SK-N-MC (cell line): ENCODE measurements at regions not wholly inside any gene's neighbourhood (a gene's known extent, or its start where the extent isn't known, plus 50 kb on each side); places are given as distances from the start of the nearest gene placed in this dataset.

Experiments
- DNase-seq: peaks from one replicate; pipeline ENCODE4 v3.0.0-alpha.2; 2011; ENCODE audit warnings: low read depth, low spot score
- H3K27ac ChIP-seq: fragments of 200-600 bp; sonication (generic); 2 replicates; pipeline ENCODE4 v1.5.1; 2016; ENCODE audit warnings: mixed run types
- H3K36me3 ChIP-seq: fragments of 200-600 bp; sonication (generic); 2 replicates; pipeline ENCODE4 v1.6.1; 2017; ENCODE audit warnings: antibody characterized with exemption, low read length, mixed read lengths; ENCODE audit not compliant: insufficient read depth
- H3K4me3 ChIP-seq: fragments of 200-600 bp; sonication (generic); 2 replicates; pipeline ENCODE4 v1.5.1; 2016
- H3K9ac ChIP-seq: fragments of 200-600 bp; sonication (generic); 2 replicates; pipeline ENCODE4 v1.8.0; 2017; ENCODE audit warnings: mixed run types, mixed read lengths; ENCODE audit not compliant: insufficient read length
- H3K9me3 ChIP-seq: fragments of 200-600 bp; sonication (generic); 2 replicates; pipeline ENCODE4 v1.6.1; 2017; ENCODE audit warnings: low read depth, mild to moderate bottlenecking, antibody characterized with exemption, low read length, moderate library complexity, mixed read lengths
- EZH2 ChIP-seq: fragments of 200-600 bp; sonication (generic); IDR thresholded peaks from one replicate; pipeline ENCODE4 v1.6.1; 2017; ENCODE audit warnings: antibody characterized with exemption
- FOXP2 ChIP-seq: optimal IDR thresholded peaks from 2 replicates; pipeline ENCODE3; 2011; ENCODE audit warnings: mild to moderate bottlenecking, moderate library complexity; ENCODE audit not compliant: insufficient read depth; ENCODE audit errors: extremely low read length, control extremely low read depth
- POLR2AphosphoS5 ChIP-seq: IDR thresholded peaks from 2 replicates; pipeline ENCODE4 v1.6.1; 2012; ENCODE audit warnings: mild to moderate bottlenecking, low read depth, low read length, borderline replicate concordance

DNA sequence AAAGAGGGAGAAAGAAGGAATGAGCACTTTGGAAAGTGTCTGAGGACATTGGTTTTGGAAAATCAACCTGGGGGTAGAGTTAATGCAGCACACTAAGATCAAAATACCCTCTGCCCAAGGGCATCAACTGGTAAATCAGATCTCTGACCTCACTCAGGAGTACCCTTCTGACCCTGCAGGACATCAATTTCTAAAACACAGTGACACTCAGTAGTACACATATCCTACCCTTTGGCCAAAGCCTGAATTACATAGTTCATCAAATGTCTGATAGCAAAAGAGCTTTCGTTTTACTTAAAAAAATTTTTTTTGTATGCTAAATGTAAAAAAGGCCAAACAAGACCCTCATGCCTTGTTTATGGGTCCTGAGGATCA lies 118.4 kb upstream of the CTNNA2 start:
- H3K36me3 ChIP-seq: no peaks in the 10 kb centered on the region
- no peak overlapping the region for H3K9ac ChIP-seq
- no peak overlapping the region for H3K27ac ChIP-seq
- no peak for DNase-seq
- no peak overlapping the region for H3K4me3 ChIP-seq
- TF ChIP-seq EZH2 (no peak), FOXP2 (no peak), POLR2AphosphoS5 (no peak)
- no peaks in the 10 kb centered on the region for H3K9me3 ChIP-seq

GRCh38 chr2:79393806-79394484 lies 118.9 kb upstream of the CTNNA2 start:
- Histone ChIP-seq H3K9ac (no peak overlapping the region), H3K4me3 (no peak overlapping the region), H3K36me3 (no peaks in the 10 kb centered on the region), H3K9me3 (no peaks in the 10 kb centered on the region), H3K27ac (no peak overlapping the region)
- TF ChIP-seq EZH2 (no peak), POLR2AphosphoS5 (no peak), FOXP2 (no peak)
- DNase-seq: no peak

DNA sequence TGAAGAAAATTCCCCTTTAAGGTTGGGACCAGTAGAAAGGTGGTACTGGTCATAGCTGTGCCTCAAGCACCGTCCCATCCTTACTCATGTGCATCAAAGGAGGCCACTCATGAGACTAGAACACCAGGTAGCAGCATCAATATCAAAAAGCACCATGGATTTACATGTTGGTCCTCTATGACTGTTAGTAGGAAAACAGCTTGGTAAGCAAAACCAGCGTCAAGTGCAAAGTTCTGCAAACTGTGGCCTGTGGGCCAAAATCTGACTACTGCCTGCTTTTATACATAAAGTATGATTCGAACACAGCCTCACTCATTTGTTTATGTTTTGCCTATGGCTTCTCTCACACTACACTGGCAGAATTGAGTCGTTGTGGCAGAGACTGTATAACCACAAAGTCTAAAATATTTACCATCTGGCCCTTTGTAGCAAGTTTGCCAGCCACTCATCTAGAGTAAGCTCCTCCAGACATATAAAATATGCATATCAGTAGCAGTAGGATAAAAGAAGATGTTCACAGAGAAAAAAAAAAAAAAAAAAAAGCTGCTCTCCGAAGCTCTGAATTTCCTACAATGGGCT lies 119.7 kb upstream of the CTNNA2 start:
- no peak overlapping the region for H3K4me3 ChIP-seq
- DNase-seq: no peak
- no peaks in the 10 kb centered on the region for H3K36me3 ChIP-seq
- H3K27ac ChIP-seq: no peak overlapping the region
- H3K9me3 ChIP-seq: no peaks in the 10 kb centered on the region
- no peak overlapping the region for H3K9ac ChIP-seq
- no peak for TF ChIP-seq EZH2

DNA sequence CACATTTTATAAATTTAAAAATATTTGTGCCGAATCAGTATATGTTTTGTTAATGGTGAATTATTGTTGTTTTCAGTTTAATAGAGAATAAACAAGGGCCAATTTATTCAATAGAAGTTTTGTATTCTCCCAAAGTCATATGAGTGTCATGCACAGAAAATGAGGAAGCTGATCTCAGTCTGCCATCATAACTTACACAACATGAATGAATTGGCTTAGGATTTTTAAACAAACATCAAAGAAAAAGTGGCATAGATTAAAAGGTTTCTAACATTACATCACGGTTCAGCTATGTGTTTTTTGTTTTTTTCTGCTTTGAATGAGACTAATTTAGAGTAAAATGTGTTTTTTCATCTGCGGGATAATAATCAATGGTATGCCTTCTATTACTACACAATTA lies 123.4 kb upstream of the CTNNA2 start:
- Histone ChIP-seq H3K9me3 (no peaks in the 10 kb centered on the region), H3K4me3 (no peak overlapping the region), H3K9ac (no peak overlapping the region), H3K27ac (no peak overlapping the region), H3K36me3 (no peaks in the 10 kb centered on the region)
- no peak for DNase-seq
- TF ChIP-seq EZH2 (no peak), FOXP2 (no peak), POLR2AphosphoS5 (no peak)

GRCh38 chr2:79388024-79388423 lies 124.8 kb upstream of the CTNNA2 start:
- H3K9ac ChIP-seq: no peak overlapping the region
- DNase-seq: no peak
- H3K4me3 ChIP-seq: no peak overlapping the region
- no peaks in the 10 kb centered on the region for H3K36me3 ChIP-seq
- no peaks in the 10 kb centered on the region for H3K9me3 ChIP-seq
- TF ChIP-seq EZH2: no peak
- TF ChIP-seq POLR2AphosphoS5: no peak
- TF ChIP-seq FOXP2: no peak
- H3K27ac ChIP-seq: no peak overlapping the region

DNA sequence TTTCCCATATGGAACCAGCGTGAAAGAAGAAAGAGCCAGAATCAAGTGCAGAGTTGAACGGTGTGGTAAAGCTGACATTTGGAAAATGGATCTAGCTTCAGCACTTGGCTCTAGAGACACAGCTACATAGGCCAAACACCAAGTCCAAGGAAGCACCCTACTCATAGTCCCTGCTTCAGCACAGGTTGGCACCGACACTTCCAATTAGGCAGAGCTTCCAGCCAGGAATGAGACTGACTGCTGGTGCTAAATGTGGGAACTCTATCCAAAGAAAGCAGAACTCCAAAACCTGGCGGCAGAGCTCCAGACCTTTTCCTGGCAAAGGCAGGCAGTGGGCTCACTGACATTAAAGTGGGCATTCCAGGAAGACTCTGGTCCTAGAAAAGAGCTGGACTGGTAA lies 125.4 kb upstream of the CTNNA2 start:
- no peak overlapping the region for H3K9ac ChIP-seq
- no peaks in the 10 kb centered on the region for H3K36me3 ChIP-seq
- TF ChIP-seq POLR2AphosphoS5: no peak
- no peak for TF ChIP-seq EZH2
- no peak for TF ChIP-seq FOXP2
- no peak overlapping the region for H3K4me3 ChIP-seq
- no peak for DNase-seq
- no peak overlapping the region for H3K27ac ChIP-seq
- no peaks in the 10 kb centered on the region for H3K9me3 ChIP-seq

GRCh38 chr2:79383681-79384080 lies 129.2 kb upstream of the CTNNA2 start:
- TF ChIP-seq EZH2 (no peak), POLR2AphosphoS5 (no peak), FOXP2 (no peak)
- Histone ChIP-seq H3K4me3 (no peak overlapping the region), H3K36me3 (no peaks in the 10 kb centered on the region), H3K27ac (no peak overlapping the region), H3K9ac (no peak overlapping the region), H3K9me3 (no peaks in the 10 kb centered on the region)
- DNase-seq: no peak

- Histone ChIP-seq H3K9ac (no peak overlapping the region), H3K4me3 (no peak overlapping the region), H3K9me3 (no peaks in the 10 kb centered on the region), H3K27ac (no peak overlapping the region), H3K36me3 (no peaks in the 10 kb centered on the region)
- no peak for TF ChIP-seq EZH2
- TF ChIP-seq POLR2AphosphoS5: no peak
- TF ChIP-seq FOXP2: no peak
- no peak for DNase-seq
Measured at GRCh38 chr2:79375817-79376216, 137.0 kb upstream of the CTNNA2 start.
